ENCODE measurements at regions not wholly inside any gene's neighbourhood (a gene's known extent, or its start where the extent isn't known, plus 50 kb on each side); places are given as distances from the start of the nearest gene placed in this dataset.

DNA sequence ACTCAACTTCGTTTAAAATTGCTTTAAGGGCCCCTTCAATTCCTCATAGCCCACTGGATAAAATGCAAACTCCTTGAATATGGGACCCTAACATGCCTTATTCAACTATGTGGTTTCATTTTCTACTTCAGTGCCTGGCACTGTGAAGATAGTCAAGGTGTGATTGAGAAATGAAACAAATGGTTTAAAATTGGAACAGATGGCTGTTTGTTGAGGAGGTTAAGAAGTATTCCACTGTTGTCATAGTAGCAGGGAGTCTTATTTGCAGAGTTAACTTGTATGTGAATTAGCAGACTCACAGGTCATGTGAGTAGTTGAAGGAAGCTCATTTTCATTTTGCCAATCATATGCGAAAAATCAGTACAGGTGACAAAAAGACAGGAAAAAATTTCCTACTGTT, 593.3 kb downstream of the KCTD8 start:
- TF ChIP-seq CTBP1 (IDR thresholded peaks at IDR 0.05; ENCODE audit: borderline replicate concordance) (no peak), L3MBTL2 (conservative IDR thresholded peaks at IDR 0.05) (no peak), FOXA1 (IDR thresholded peaks at IDR 0.05) (no peak), SUZ12 (IDR thresholded peaks at IDR 0.05) (no peak), BHLHE40 (IDR thresholded peaks at IDR 0.05; ENCODE audit: borderline replicate concordance) (no peak), FOXM1 (IDR thresholded peaks at IDR 0.05; ENCODE audit: borderline replicate concordance) (no peak), ELF4 (IDR thresholded peaks at IDR 0.05) (no peak), LEF1 (IDR thresholded peaks at IDR 0.05; ENCODE audit: borderline replicate concordance) (no peak), ZNF384 (IDR thresholded peaks at IDR 0.05) (no peak), TARDBP (IDR thresholded peaks at IDR 0.05) (no peak), NFRKB (IDR thresholded peaks at IDR 0.05) (no peak), HDGF (IDR thresholded peaks at IDR 0.05; ENCODE audit: borderline replicate concordance) (no peak), ARNT (IDR thresholded peaks at IDR 0.05) (no peak), FOXK2 (IDR thresholded peaks at IDR 0.05) (no peak), SP1 (IDR thresholded peaks at IDR 0.05) (no peak)
- TF ChIP-seq, protein P1, sequence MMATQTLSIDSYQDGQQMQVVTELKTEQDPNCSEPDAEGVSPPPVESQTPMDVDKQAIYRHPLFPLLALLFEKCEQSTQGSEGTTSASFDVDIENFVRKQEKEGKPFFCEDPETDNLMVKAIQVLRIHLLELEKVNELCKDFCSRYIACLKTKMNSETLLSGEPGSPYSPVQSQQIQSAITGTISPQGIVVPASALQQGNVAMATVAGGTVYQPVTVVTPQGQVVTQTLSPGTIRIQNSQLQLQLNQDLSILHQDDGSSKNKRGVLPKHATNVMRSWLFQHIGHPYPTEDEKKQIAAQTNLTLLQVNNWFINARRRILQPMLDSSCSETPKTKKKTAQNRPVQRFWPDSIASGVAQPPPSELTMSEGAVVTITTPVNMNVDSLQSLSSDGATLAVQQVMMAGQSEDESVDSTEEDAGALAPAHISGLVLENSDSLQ (IDR thresholded peaks at IDR 0.05) = no peak
- ChIA-PET POLR2A (no interaction called here), CTCF (no interaction called here)
- DNase-seq (ENCODE audit: extremely low spot score) = no peak

DNA sequence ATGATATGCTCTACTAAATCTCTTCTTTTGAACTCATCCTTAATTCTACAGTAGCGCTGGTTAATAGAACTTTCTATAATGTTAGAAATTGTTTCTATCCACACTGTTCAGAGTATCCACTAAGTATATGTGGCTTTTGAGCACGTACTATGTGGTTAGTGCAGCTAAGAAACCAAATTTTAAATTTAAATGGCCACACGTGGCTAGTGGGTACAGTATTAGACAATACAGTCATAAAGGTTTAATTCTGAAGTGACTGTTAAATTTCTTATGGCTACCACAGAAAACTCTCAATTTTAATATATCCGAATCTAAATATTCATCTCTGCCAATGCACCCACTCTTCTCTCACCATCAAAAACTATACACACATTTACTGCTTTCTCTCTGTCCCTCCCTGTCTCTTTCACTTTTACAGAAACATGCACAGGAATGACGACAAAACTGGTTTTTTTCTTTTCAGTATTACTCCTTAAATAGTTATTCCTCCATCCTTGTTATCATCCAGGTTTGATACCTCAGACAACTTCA, 583.9 kb downstream of the KCTD8 start:
- TF ChIP-seq, protein P1 (IDR thresholded peaks at IDR 0.05) = no peak
- no peak for TF ChIP-seq HDGF (IDR thresholded peaks at IDR 0.05; ENCODE audit: borderline replicate concordance)
- no peak for TF ChIP-seq BHLHE40 (IDR thresholded peaks at IDR 0.05; ENCODE audit: borderline replicate concordance)
- TF ChIP-seq ARNT (IDR thresholded peaks at IDR 0.05) = no peak
- no peak for TF ChIP-seq NFRKB (IDR thresholded peaks at IDR 0.05)
- no peak for TF ChIP-seq LEF1 (IDR thresholded peaks at IDR 0.05; ENCODE audit: borderline replicate concordance)
- TF ChIP-seq SUZ12 (IDR thresholded peaks at IDR 0.05) = no peak
- TF ChIP-seq CTBP1 (IDR thresholded peaks at IDR 0.05; ENCODE audit: borderline replicate concordance) = no peak
- no peak for TF ChIP-seq FOXA1 (IDR thresholded peaks at IDR 0.05)
- no peak for TF ChIP-seq ZNF384 (IDR thresholded peaks at IDR 0.05)
- TF ChIP-seq ELF4 (IDR thresholded peaks at IDR 0.05) = no peak
- no peak for TF ChIP-seq SP1 (IDR thresholded peaks at IDR 0.05)
- TF ChIP-seq TARDBP (IDR thresholded peaks at IDR 0.05) = no peak
- TF ChIP-seq FOXK2 (IDR thresholded peaks at IDR 0.05) = no peak
- TF ChIP-seq L3MBTL2 (conservative IDR thresholded peaks at IDR 0.05) = no peak
- no peak for TF ChIP-seq FOXM1 (IDR thresholded peaks at IDR 0.05; ENCODE audit: borderline replicate concordance)
- CTCF ChIA-PET = no interaction called here
- POLR2A ChIA-PET = no interaction called here
- no peak for DNase-seq (ENCODE audit: extremely low spot score)

- ChIA-PET CTCF (no interaction called here), POLR2A (no interaction called here)
- no peak for DNase-seq (ENCODE audit: extremely low spot score)
- TF ChIP-seq ELF4 (IDR thresholded peaks at IDR 0.05) = no peak
- no peak for TF ChIP-seq ARNT (IDR thresholded peaks at IDR 0.05)
- no peak for TF ChIP-seq FOXK2 (IDR thresholded peaks at IDR 0.05)
- no peak for TF ChIP-seq HDGF (IDR thresholded peaks at IDR 0.05; ENCODE audit: borderline replicate concordance)
- TF ChIP-seq TARDBP (IDR thresholded peaks at IDR 0.05) = no peak
- TF ChIP-seq FOXA1 (IDR thresholded peaks at IDR 0.05) = no peak
- no peak for TF ChIP-seq L3MBTL2 (conservative IDR thresholded peaks at IDR 0.05)
These were observed 580.7 kb downstream of the KCTD8 start for GRCh38 chr4:43867908-43868307.

GRCh38 chr4:43875655-43876054, 573.0 kb downstream of the KCTD8 start:
- no peak for DNase-seq (ENCODE audit: extremely low spot score)
- TF ChIP-seq FOXM1 (IDR thresholded peaks at IDR 0.05; ENCODE audit: borderline replicate concordance) (no peak), NFRKB (IDR thresholded peaks at IDR 0.05) (no peak), ELF4 (IDR thresholded peaks at IDR 0.05) (no peak), FOXA1 (IDR thresholded peaks at IDR 0.05) (no peak), BHLHE40 (IDR thresholded peaks at IDR 0.05; ENCODE audit: borderline replicate concordance) (no peak), ZNF384 (IDR thresholded peaks at IDR 0.05) (no peak), SP1 (IDR thresholded peaks at IDR 0.05) (no peak), FOXK2 (IDR thresholded peaks at IDR 0.05) (no peak), ARNT (IDR thresholded peaks at IDR 0.05) (no peak), CTBP1 (IDR thresholded peaks at IDR 0.05; ENCODE audit: borderline replicate concordance) (no peak), SUZ12 (IDR thresholded peaks at IDR 0.05) (no peak), HDGF (IDR thresholded peaks at IDR 0.05; ENCODE audit: borderline replicate concordance) (no peak)
- POLR2A ChIA-PET = no interaction called here
- CTCF ChIA-PET = no interaction called here

- no peak for DNase-seq (ENCODE audit: extremely low spot score)
- POLR2A ChIA-PET = no interaction called here
- TF ChIP-seq NFRKB (IDR thresholded peaks at IDR 0.05) = no peak
- TF ChIP-seq LEF1 (IDR thresholded peaks at IDR 0.05; ENCODE audit: borderline replicate concordance) = no peak
- TF ChIP-seq TARDBP (IDR thresholded peaks at IDR 0.05) = no peak
- no peak for TF ChIP-seq SP1 (IDR thresholded peaks at IDR 0.05)
- TF ChIP-seq CTBP1 (IDR thresholded peaks at IDR 0.05; ENCODE audit: borderline replicate concordance) = no peak
- TF ChIP-seq ARNT (IDR thresholded peaks at IDR 0.05) = no peak
- no peak for TF ChIP-seq FOXK2 (IDR thresholded peaks at IDR 0.05)
- TF ChIP-seq, protein P1 (IDR thresholded peaks at IDR 0.05) = no peak
- TF ChIP-seq FOXM1 (IDR thresholded peaks at IDR 0.05; ENCODE audit: borderline replicate concordance) = no peak
- no peak for TF ChIP-seq ZNF384 (IDR thresholded peaks at IDR 0.05)
- CTCF ChIA-PET = no interaction called here
These were observed 566.1 kb downstream of the KCTD8 start for GRCh38 chr4:43882470-43882869.

DNA sequence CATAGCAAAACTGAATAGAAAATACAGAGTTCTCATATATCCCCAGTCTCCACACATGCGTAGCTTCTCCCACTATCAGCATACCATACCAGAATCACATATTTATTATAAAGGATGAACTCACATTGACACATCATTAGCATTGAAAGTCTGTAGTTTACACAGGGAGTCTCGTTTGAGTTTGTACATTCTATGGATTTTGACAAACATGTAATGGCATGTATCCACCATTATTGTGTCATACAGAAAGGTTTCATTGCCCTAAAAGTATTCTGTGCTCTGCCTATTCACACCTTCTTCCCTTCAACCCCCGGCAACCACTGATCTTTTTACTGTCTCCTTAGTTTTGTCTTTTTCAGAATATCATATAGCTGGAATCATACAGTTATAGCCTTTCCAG, 562.4 kb downstream of the KCTD8 start:
- POLR2A ChIA-PET = no interaction called here
- CTCF ChIA-PET = no interaction called here

More for the DNA sequence above, 562.4 kb downstream of the KCTD8 start:
- TF ChIP-seq ARNT (IDR thresholded peaks at IDR 0.05) (no peak), LEF1 (IDR thresholded peaks at IDR 0.05; ENCODE audit: borderline replicate concordance) (no peak), ELF4 (IDR thresholded peaks at IDR 0.05) (no peak), CTBP1 (IDR thresholded peaks at IDR 0.05; ENCODE audit: borderline replicate concordance) (no peak), SP1 (IDR thresholded peaks at IDR 0.05) (no peak), FOXK2 (IDR thresholded peaks at IDR 0.05) (no peak), ZNF384 (IDR thresholded peaks at IDR 0.05) (no peak), BHLHE40 (IDR thresholded peaks at IDR 0.05; ENCODE audit: borderline replicate concordance) (no peak), L3MBTL2 (conservative IDR thresholded peaks at IDR 0.05) (no peak), SUZ12 (IDR thresholded peaks at IDR 0.05) (no peak), NFRKB (IDR thresholded peaks at IDR 0.05) (no peak), FOXM1 (IDR thresholded peaks at IDR 0.05; ENCODE audit: borderline replicate concordance) (no peak), FOXA1 (IDR thresholded peaks at IDR 0.05) (no peak), TARDBP (IDR thresholded peaks at IDR 0.05) (no peak), HDGF (IDR thresholded peaks at IDR 0.05; ENCODE audit: borderline replicate concordance) (no peak)
- TF ChIP-seq, protein P1 (IDR thresholded peaks at IDR 0.05) = no peak
- DNase-seq (ENCODE audit: extremely low spot score) = no peak

Data from HEK293T (cell line).